ENCODE measurements at regions not wholly inside any gene's neighbourhood (a gene's known extent, or its start where the extent isn't known, plus 50 kb on each side); places are given as distances from the start of the nearest gene placed in this dataset.

DNA sequence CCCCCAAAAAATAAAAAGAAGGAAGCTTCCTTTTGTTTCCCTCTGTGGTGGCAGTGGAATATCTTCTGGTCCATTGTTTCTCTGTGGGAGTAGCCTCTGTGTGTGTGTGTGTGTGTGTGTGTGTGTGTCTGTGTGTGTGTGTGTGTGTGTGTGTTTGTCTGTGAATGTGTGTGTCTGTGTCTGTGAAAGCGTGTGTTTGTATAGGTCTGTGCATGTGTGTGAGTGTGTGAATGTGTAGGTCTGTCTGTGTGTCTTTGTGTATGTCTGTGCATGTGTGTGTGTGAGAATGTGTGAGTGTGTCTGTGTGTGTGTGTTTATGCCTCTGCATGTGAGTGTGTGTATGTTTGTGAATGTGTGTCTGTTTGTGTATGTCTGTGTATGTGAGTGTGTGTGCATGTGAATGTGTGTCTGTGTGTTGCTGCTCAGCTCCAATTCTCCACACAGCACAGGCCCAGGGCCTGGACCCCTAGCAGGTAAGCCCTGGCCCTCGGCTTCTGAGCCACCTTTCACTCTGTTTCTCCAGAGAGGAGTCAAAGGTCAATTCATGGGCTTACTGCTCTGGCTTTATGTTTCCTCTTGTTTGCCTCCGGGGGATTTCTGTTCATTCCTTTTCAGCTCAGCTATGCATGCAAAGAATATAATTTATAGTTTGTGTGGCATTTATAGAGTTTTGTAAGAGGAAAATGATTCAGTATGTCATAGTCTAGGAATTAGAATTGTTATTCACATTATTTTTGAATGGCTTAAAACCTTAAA is 89.8 kb downstream of the UCHL1 start:
- TF ChIP-seq, protein P1, sequence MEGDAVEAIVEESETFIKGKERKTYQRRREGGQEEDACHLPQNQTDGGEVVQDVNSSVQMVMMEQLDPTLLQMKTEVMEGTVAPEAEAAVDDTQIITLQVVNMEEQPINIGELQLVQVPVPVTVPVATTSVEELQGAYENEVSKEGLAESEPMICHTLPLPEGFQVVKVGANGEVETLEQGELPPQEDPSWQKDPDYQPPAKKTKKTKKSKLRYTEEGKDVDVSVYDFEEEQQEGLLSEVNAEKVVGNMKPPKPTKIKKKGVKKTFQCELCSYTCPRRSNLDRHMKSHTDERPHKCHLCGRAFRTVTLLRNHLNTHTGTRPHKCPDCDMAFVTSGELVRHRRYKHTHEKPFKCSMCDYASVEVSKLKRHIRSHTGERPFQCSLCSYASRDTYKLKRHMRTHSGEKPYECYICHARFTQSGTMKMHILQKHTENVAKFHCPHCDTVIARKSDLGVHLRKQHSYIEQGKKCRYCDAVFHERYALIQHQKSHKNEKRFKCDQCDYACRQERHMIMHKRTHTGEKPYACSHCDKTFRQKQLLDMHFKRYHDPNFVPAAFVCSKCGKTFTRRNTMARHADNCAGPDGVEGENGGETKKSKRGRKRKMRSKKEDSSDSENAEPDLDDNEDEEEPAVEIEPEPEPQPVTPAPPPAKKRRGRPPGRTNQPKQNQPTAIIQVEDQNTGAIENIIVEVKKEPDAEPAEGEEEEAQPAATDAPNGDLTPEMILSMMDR (IDR thresholded peaks at IDR 0.05), result no peak
- TF ChIP-seq ZFX (IDR thresholded peaks at IDR 0.05; ENCODE audit: borderline replicate concordance), result no peak
